ENCODE measurements at regions not wholly inside any gene's neighbourhood (a gene's known extent, or its start where the extent isn't known, plus 50 kb on each side); places are given as distances from the start of the nearest gene placed in this dataset.
"Not testable (repeated sequence)": the region's sequence is repeated elsewhere in the genome, so short reads cannot be mapped to it uniquely, and the experiment has no call there.

DNA sequence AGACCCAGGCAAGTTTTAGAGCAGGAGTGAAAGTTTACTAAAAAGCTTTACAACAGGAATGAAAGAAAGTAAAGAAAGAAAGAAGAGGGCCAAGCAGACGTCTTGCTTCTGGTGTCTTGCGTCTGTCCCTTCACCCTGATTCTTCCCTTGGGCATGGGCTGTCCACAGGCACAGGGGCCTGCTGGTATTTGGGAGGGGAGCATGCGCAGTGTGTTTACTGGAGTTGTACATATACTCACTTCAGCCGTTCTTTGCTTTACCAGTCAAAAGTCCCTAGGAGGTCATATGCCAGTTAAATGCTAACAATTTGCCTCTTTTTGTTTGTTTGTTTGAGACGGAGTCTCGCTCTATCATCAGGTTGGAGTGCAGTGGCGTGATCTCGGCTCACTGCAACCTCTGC, 875.9 kb downstream of the REEP3 start:
- DNase-seq (ENCODE audit: low read depth, low spot score): no peak

DNA sequence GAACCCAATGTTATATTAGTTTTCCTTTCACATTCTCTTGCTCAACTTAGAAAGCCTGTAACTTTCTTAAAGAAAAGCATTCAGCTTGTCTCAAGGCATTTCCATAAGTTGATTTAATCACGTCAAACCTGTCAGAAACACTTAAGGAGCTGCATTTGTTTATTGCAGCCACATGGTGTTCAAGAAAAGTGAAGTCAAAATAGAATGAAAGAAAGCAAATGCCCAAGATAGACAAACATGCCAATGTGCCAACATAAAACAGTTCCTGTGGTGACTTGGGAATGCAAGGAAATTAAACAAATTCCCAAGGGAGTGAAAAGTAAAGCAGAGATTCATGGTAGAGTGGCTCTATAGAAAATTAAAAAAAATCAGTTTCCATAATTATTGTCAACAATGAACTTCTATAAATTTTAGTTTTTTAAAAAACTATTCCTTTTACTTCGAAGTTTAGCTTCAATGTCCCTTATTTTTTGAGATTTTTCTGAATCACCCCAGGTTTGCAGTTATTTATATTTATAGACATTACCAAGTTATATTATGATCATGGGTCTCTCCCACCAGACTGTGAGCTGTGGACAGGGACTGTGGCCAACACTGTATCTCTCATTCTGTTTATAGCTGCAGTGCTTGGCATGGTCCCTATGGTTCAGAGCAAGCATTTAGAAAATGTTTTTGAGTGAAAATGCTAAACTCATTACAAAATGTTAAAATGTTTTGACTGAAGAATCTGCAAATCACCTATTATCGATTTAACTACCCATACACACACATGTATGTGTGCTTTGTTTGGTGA, 887.4 kb downstream of the REEP3 start:
- no peak for DNase-seq (ENCODE audit: low read depth, low spot score)

DNA sequence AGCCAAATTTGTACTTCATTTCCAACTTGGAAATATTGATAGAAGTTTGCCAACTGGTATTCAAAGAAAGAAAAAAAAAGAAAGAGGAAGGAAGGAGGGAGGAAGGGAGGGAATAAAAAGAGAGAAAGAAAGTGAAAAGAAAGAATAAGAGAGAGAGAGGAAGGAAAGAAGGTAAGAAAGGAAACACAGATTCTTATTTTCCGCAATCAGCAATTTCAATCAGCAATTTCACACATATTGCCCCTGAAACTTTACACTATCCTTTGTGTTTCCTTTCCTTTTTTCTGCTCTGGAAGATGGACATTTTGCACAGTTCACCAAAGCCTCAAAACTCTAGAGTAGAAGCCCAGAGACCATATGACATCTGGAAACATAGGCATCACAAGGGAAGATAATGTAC, 888.1 kb downstream of the REEP3 start:
- DNase-seq (ENCODE audit: low read depth, low spot score): no peak

DNA sequence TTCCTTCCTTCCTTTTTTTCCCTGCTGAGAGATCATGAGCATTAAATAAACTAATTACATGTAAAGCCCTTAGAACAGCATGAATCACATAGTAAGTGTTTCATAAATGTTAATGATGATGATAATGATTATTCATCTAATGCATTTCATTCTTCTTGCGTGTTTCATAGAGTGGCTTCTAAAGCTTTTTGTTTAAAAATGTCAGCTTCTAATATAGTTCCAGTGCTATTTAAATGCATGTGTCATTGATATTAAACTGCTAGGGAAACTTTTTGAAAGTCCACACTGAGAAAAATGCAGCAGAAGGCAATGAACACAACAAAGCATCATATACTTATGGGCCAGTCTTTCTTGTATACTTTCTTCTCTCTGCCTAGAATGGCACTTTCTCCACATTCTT, 894.8 kb downstream of the REEP3 start:
- DNase-seq (ENCODE audit: low read depth, low spot score): no peak

DNA sequence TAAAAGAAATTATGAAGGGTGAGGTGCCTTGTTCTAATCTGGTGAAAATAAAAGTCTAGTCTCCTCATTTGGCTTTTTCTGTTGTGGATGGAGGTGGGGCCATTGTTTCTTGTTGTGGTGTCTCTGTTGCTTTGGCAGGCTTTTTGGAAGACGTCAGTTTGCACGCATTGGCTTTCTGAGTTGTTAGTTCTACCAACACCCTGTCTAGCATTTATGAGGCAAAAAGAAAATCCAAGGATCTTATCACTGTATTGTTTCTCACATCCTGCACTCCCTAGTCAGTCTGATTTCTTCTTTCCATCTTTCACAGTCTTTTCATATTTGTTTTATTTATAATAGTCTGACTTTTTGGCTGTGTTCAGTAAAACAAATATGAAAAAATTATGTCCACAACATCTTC, 898.3 kb downstream of the REEP3 start:
- DNase-seq (ENCODE audit: low read depth, low spot score): no peak

DNA sequence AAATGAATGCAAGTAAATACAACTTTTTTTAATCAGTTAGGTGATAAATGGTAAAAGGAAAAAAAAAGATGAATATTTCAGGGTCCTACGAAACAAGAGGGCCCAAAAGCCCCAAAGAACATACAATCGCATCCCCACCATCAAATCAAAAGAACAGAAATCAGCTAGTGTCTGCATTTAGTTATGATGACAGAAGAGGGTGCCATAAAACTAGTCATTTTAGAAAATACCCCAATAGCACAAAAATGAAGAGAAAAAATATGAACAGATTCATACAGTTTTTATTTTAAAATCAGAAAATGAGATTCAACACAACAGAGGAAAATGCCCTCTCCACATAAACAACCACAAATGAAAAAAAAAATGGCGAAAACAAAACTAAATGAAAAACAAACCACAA, 905.5 kb downstream of the REEP3 start:
- no peak for DNase-seq (ENCODE audit: low read depth, low spot score)

DNA sequence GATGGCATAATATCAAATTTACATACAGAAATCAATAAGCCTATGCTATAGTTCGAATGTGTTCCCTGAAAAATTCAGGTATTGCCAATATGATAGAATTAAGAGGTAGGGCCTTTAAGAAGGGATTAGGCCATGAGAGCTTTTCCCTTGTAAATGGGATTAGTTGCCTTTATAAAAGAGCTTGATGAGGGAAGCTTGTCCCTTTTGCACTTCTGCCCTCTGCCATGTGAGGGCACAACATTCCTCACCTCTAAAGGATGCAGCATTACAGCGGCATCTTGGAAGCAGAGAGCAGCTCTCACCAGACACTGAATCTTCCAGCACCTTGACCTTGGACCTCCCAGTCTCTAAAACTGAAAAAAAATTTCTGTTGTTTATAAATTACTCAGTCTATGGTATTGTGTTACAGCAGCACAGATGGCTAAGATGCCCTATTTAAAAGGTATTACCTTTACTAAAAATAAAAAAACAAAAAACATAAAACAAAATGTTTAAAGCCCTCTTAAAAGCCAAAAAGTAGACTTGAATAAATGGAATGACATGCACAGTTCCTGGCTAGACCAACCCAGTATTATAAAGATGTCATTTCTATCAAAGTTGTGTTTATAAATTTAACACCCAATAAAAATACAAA, 909.6 kb downstream of the REEP3 start:
- DNase-seq (ENCODE audit: low read depth, low spot score): no peak

DNA sequence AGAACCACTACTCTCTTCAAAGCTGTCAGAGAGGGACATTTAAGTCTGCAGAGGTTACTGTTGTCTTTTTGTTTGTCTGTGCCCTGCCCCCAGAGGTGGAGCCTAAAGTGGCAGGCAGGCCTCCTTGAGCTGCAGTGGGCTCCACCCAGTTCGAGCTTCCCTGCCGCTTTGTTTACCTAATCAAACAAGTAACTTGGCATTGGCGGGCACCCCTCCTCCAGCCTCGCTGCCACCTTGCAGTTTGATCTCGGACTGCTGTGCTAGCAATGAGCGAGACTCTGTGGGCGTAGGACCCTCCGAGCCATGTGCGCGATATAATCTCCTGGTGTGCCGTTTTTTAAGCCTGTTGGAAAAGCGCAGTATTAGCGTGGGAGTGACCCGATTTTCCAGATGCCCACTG, 920.7 kb downstream of the REEP3 start:
- DNase-seq (ENCODE audit: low read depth, low spot score): not testable (repeated sequence)

DNA sequence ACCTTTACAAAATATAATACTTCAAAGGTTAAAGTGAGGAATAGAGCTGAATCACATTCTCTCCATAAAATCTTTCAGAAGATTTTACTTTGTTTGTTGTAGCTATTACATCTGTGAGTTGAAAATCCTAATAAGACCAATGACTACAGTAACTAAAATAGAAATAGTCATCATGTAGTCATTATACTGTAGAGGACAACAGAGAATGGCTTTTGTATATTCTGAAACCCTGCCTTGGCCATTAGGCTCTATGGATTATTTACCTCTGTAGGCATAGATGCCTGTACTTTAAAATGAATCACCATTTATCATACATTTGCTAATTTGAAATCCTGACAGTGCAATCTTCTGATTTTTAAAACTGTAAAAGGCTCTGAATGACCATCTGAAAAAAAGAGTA, 923.0 kb downstream of the REEP3 start:
- DNase-seq (ENCODE audit: low read depth, low spot score): no peak

DNA sequence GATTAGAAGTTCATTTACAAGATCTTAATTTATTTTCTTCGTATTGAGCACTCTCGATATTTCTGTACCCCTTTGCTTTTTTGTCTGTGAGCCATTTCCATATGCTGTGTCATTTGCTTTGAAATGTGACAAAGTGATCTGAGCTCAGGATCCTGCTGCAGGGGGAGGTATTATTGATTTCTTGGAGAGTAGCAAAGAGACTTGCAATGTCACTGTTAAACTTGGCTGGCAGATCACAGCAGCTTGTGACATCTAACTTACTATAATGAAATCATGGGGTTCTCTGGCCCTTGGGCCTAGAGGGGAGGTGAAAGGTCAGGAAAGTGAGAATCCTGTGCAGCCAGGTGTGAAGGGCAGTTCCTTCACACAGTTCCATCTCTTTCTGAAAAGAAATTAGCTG, 923.4 kb downstream of the REEP3 start:
- DNase-seq (ENCODE audit: low read depth, low spot score): no peak

DNA sequence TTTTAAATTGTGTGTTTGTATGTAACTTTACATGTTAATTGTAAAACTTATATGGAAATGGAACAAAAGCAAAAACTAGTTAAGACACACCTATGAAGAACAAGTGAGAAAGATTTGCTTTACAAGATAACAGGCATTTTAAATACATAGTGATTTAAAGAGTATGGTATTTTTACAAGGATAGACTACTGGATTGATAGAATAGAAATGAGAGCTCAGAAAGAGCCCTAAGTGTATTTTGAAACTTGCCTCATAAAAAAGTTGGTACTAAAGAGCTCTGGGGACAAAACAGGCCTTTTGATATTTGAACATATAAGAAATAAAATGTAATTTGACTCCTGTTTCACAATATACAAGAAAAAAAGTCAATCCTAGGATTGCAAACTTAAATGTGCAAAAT, 928.4 kb downstream of the REEP3 start:
- no peak for DNase-seq (ENCODE audit: low read depth, low spot score)

DNA sequence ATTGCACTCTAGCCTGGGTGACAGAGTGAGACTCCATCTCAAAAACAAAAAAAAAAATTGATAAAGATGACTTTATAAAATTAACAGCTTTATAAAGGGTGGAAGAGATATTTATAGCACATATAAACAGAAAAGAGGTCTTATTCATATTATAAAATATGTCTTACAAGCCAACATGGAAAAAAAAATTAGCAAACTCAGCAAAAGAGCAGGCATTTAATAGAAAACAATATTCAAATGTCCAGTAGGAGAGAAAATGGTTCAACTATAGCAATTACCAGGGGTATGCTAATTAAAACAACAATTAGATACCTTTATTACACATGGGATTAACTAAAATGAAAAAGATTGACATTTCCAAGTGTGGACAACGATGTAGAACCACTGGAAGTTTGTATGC, 929.1 kb downstream of the REEP3 start:
- DNase-seq (ENCODE audit: low read depth, low spot score): no peak

DNA sequence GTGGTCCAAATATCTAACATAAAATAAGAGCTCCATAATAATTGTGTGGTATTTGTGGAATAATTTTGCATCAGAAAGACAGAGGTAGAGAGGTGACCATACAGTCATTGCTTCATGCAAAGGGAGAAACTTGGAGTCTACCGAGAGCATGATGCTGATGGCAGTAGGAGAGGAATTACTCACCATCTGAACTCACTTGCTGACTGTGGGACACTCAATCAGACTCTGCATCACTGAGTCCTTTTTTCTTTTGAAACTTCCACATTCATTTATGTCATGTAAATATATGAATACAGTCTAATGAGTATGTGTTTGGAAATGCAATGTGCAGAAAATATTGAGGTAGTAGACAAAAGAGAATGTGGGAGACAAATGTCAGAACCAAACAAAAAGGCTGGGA, 933.8 kb downstream of the REEP3 start:
- DNase-seq (ENCODE audit: low read depth, low spot score): no peak

DNA sequence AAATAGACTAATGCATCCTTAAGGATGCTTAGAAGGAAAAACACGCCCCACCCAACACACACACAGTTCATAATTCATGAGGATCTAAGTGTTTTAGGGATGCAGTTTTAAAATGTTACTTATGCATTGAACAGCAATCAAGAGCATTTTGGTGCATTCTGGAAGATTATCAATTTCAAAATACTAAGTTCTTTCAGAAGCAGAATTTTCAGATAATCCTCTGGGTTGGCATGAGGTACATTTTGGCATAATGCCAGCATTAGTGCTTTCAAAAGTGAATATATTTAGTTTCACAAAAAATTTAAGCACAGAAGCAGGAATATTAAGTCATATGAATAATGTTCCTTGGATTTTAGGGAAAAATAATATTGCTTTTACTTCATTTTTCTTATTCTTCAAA, 937.1 kb downstream of the REEP3 start:
- no peak for DNase-seq (ENCODE audit: low read depth, low spot score)

DNA sequence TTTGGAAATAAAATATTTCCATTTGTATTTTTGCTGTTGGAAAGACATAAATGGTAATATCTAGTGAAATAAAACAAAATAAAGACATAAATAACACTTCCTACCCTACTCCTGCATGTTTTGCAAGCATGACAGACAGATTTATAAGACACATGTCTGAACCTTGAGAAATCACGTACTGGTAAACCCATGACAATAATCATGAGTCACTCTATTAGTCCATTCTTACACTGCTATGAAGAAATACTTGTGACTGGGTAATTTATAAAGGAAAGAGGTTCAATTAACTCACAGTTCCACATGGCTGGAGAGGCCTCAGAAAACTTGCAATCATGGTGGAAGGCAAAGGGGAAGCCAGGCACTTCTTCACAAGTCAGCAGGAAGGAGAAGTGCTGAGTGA, 942.2 kb downstream of the REEP3 start:
- no peak for DNase-seq (ENCODE audit: low read depth, low spot score)

DNA sequence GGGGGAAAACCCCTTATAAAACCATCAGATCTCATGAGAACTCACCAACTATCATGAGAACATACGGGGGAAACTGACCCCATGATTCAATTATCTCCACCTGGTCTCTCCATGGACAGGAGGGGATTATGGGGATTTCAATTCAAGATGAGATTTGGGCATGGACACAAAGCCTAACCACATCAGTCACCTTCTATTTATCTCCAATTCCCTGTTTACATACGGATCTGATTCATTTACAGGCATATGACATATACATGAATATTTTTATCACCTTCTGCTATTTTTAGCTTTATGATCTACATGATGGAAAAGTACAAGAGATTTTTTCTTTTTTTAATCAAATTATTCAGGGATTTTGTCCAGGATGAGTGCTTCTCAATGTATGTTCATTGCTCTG, 944.5 kb downstream of the REEP3 start:
- no peak for DNase-seq (ENCODE audit: low read depth, low spot score)

DNA sequence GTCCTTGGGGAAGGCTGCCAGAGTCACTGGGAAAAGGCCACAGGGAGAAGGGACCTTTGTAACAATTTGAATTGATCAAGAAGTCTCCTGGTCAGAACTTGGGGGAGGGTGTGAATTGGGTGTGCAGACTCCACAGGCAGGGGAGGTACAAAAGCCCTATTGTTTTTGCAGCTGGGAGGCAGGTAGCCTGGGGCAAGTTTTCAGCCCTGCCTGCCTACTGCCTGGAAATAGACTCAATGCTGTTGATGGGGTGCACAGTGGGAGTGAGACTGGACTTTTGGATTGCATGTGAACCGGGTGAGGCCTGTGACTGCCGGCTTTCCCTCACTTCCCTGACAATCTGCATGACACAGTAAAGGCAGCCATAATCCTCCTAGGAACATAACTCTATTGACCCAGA, 947.0 kb downstream of the REEP3 start:
- DNase-seq (ENCODE audit: low read depth, low spot score): no peak

DNA sequence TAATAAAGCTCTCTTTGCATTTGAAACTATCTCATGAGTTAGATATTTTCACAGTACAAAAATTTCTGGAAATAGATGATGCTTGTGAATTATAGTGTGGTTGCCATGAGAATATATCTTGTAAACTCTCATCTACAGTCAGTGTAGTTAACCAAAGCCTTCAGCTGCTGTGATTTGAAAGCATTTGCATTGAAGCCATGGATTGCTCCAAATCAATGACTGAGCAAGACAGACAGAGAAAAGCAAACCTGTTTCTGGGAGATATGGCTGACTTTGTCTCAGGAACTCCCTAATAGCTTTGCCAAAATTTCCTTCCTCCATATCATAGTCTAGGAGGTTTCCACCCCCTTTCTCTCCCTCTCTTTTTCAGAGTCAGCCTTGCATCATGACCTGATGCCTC, 955.3 kb downstream of the REEP3 start:
- DNase-seq (ENCODE audit: low read depth, low spot score): no peak

DNA sequence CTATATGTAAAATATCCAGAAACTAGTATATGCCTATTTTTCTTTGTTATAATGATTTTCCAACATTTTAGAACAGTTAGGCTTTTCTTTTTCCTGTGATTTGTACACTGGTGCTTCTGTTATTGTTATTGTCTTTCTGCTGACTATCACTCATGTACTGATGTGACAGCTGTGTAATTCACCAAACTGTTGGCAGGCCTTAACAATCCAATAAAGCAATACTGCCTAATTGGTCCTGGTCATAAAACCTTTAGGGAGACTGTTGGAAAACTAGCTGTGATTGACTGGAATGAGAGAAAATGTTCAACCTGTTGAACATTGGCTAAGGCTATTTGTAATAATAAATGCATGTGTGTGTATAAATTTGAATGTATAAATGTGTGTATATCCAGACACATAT, 956.6 kb downstream of the REEP3 start:
- DNase-seq (ENCODE audit: low read depth, low spot score): no peak

DNA sequence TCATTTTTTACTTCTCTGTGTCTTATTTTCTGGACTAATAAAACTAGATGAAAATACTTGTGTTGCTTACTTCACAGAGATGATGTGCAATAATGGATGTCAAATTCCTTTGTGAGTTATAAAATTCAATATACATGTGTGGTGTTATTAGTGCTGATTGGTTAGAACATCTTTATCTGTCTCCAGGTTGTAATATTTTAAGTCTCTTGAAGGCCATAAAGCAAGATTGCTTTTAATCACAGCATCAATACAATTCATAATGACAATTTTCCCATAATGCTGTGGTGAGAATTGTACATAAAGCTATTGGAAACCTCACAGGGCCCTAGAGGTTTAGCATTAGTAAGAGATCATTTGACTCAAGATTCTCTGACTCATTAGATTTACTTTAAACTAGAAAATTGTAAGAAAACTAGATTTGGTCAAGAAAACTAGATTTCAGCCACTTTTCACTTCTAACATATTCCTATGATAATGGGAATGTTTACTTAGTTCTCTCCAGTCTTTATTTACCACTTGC, 963.7 kb downstream of the REEP3 start:
- DNase-seq (ENCODE audit: low read depth, low spot score): no peak

DNA sequence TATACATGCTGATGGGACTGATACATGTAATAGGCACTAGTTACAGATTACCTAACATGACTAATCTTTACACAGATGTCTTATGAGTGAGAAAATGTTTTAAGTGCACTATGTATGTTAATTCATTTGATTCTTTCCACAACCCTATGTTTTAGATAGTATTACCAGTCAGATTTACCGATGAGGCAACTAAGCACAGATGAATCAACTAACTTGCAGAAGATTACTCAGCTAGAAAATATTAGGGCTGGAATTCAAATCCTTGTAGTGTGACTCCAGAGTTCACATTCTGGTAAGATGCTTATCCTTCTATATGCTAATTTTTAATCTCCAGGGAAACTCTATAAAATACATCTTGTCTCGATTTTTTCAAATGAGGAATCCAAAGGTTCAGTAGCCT, 964.9 kb downstream of the REEP3 start:
- no peak for DNase-seq (ENCODE audit: low read depth, low spot score)

DNA sequence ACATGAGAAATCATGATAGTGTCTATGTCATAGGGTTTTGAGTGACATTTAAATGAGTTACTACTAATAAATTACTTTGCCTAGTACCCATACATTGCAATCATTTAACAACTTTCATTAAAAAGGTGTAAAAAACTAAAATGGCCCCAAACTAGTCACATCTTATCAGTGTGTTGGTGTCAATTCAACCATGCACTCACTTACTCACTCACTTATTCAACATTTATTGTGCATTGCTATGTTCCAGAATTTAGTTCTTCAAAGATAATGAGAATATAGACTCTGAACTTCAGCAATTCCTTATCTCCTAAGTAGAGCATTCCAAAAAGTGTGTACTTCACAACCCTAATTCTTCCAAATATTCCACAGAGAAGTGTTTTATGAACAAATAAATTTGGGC, 965.7 kb downstream of the REEP3 start:
- DNase-seq (ENCODE audit: low read depth, low spot score): no peak

DNA sequence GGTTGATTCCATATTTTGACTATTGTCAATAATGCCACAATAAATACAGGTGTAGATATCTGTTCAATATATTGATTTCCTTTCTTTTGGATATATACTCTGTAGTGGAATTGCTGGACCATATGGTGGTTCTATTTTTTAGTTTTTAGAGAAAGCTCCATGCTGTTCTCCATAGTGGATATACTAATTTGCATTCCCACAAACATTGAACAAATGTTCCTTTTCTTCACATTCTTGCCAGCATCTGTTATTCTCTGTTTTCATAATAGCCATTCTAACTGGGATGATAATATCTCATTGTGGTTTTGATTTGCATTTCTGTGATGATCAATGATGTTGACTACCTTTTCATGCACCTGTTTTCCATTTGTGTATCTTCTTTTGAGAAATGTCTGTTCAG, 973.7 kb downstream of the REEP3 start:
- DNase-seq (ENCODE audit: low read depth, low spot score): no peak
